GM12878 (cell line): ENCODE measurements at regions not wholly inside any gene's neighbourhood (a gene's known extent, or its start where the extent isn't known, plus 50 kb on each side); places are given as distances from the start of the nearest gene placed in this dataset.

Experiments
- BHLHE40 ChIP-seq, 2 experiments: fragments of 450-650 bp in 1 of 2; IDR thresholded peaks; 2 replicates each; pipeline ENCODE4 v1.6.1; 2011 to 2017; ENCODE audit warnings: low read depth in 2 of 2, borderline replicate concordance in 1 of 2, improper control_type of control experiment in 1 of 2, low read length in 1 of 2, mild to moderate bottlenecking in 1 of 2
- CBFB ChIP-seq: IDR thresholded peaks from 2 replicates; pipeline ENCODE4 v1.6.1; 2016; ENCODE audit warnings: antibody characterized with exemption, low read depth
- EED ChIP-seq: sonication (generic); IDR thresholded peaks from 2 replicates; pipeline ENCODE4 v1.6.1; 2016; ENCODE audit warnings: antibody characterized with exemption, low read depth
- EP300 ChIP-seq, 2 experiments: fragments of 150-350 bp in 1 of 2; IDR thresholded peaks; 2 replicates each; pipeline ENCODE4 v1.6.1; 2011 to 2012; ENCODE audit warnings: low read depth in 2 of 2, low read length in 2 of 2, borderline replicate concordance in 1 of 2, improper control_type of control experiment in 1 of 2, inconsistent platforms in 1 of 2; ENCODE audit not compliant: control insufficient read depth in 1 of 2
- MXI1 ChIP-seq: fragments of 150-350 bp; IDR thresholded peaks from 2 replicates; pipeline ENCODE4 v1.6.1; 2011; ENCODE audit warnings: low read depth, mild to moderate bottlenecking, inconsistent platforms, low read length, improper control_type of control experiment
- RAD21 ChIP-seq: IDR thresholded peaks from 2 replicates; pipeline ENCODE4 v1.6.1; 2011; ENCODE audit warnings: mild to moderate bottlenecking, low read depth, low read length, moderate library complexity; ENCODE audit not compliant: insufficient read depth
- RAD51 ChIP-seq: fragments of 450-650 bp; IDR thresholded peaks from 2 replicates; pipeline ENCODE4 v1.6.1; 2016; ENCODE audit warnings: moderate library complexity, mild to moderate bottlenecking, inconsistent platforms
- RELA ChIP-seq: fragments of 450-650 bp; IDR thresholded peaks from 2 replicates; pipeline ENCODE4 v1.8.0; 2014; ENCODE audit warnings: borderline replicate concordance; ENCODE audit not compliant: partially characterized antibody
- RUNX3 ChIP-seq: IDR thresholded peaks from 2 replicates; pipeline ENCODE4 v1.6.1; 2012; ENCODE audit warnings: low read length, inconsistent platforms
- SMARCA5 ChIP-seq: fragments of 450-650 bp; IDR thresholded peaks from 2 replicates; pipeline ENCODE4 v1.6.1; 2017; ENCODE audit warnings: mild to moderate bottlenecking
- TCF12 ChIP-seq: IDR thresholded peaks from 2 replicates; pipeline ENCODE4 v1.6.1; 2011; ENCODE audit warnings: low read depth, mild to moderate bottlenecking, low read length
- ZNF384 ChIP-seq: IDR thresholded peaks from 2 replicates; pipeline ENCODE4 v1.6.1; 2012; ENCODE audit warnings: low read depth, mild to moderate bottlenecking, low read length, improper control_type of control experiment, borderline replicate concordance
- TF ChIP-seq, protein P1 (sequence below): IDR thresholded peaks from 2 replicates; pipeline ENCODE4 v1.6.1; 2012; ENCODE audit warnings: low read depth, low read length, improper control_type of control experiment
- TF ChIP-seq, protein P2 (sequence below): fragments of 450-650 bp; formaldehyde crosslinking; IDR thresholded peaks from 2 replicates; pipeline ENCODE4 v1.4.0; 2020; ENCODE audit warnings: mild to moderate bottlenecking, moderate library complexity
- TF ChIP-seq, protein P3 (sequence below): fragments of 450-650 bp; IDR thresholded peaks from 2 replicates; pipeline ENCODE4 v1.6.1; 2017; ENCODE audit warnings: mild to moderate bottlenecking, moderate library complexity
- TF ChIP-seq, protein P4 (sequence below): fragments of 450-650 bp; IDR thresholded peaks from 2 replicates; pipeline ENCODE4 v1.6.1; 2017; ENCODE audit warnings: antibody characterized with exemption, mild to moderate bottlenecking, moderate library complexity

DNA sequence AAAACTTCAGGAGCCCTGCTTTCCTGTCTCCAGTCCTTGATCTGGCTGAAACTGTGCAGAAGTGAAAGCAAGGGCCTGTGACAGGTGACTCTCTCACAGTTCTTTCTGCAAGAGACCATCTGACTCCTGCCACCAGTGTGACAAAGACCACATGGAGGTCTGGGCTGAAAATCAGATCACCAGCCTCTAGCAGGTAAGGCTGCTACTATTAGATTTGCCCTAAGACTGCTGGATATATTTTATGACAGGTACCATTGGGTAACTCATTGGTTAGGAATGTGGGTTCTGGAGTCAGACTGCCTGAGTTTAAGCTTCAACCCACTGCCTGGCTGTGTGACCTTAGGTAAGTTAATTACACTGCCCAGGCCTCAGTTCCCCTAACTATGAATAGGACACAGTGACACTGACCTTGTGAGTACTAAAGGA, 163.3 kb upstream of the SLC7A11 start (continued):
- TF ChIP-seq, protein P1, sequence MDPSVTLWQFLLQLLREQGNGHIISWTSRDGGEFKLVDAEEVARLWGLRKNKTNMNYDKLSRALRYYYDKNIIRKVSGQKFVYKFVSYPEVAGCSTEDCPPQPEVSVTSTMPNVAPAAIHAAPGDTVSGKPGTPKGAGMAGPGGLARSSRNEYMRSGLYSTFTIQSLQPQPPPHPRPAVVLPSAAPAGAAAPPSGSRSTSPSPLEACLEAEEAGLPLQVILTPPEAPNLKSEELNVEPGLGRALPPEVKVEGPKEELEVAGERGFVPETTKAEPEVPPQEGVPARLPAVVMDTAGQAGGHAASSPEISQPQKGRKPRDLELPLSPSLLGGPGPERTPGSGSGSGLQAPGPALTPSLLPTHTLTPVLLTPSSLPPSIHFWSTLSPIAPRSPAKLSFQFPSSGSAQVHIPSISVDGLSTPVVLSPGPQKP: no peak
- TF ChIP-seq ZNF384: no peak
- peak; percentile 46; the same call in 1 of the 2 replicates for TF ChIP-seq SMARCA5
- TF ChIP-seq, protein P2, sequence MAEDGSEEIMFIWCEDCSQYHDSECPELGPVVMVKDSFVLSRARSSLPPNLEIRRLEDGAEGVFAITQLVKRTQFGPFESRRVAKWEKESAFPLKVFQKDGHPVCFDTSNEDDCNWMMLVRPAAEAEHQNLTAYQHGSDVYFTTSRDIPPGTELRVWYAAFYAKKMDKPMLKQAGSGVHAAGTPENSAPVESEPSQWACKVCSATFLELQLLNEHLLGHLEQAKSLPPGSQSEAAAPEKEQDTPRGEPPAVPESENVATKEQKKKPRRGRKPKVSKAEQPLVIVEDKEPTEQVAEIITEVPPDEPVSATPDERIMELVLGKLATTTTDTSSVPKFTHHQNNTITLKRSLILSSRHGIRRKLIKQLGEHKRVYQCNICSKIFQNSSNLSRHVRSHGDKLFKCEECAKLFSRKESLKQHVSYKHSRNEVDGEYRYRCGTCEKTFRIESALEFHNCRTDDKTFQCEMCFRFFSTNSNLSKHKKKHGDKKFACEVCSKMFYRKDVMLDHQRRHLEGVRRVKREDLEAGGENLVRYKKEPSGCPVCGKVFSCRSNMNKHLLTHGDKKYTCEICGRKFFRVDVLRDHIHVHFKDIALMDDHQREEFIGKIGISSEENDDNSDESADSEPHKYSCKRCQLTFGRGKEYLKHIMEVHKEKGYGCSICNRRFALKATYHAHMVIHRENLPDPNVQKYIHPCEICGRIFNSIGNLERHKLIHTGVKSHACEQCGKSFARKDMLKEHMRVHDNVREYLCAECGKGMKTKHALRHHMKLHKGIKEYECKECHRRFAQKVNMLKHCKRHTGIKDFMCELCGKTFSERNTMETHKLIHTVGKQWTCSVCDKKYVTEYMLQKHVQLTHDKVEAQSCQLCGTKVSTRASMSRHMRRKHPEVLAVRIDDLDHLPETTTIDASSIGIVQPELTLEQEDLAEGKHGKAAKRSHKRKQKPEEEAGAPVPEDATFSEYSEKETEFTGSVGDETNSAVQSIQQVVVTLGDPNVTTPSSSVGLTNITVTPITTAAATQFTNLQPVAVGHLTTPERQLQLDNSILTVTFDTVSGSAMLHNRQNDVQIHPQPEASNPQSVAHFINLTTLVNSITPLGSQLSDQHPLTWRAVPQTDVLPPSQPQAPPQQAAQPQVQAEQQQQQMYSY (CRISPR knock-in tag): no peak
- peak in 1 of 2 experiments; percentile 62; a peak in 1 of 4 replicates for TF ChIP-seq BHLHE40 (IDR thresholded peaks at IDR 0.05; ENCODE audit: borderline replicate concordance in 1 of 2, low read depth in 2 of 2, low read length in 1 of 2)
- TF ChIP-seq, protein P3, sequence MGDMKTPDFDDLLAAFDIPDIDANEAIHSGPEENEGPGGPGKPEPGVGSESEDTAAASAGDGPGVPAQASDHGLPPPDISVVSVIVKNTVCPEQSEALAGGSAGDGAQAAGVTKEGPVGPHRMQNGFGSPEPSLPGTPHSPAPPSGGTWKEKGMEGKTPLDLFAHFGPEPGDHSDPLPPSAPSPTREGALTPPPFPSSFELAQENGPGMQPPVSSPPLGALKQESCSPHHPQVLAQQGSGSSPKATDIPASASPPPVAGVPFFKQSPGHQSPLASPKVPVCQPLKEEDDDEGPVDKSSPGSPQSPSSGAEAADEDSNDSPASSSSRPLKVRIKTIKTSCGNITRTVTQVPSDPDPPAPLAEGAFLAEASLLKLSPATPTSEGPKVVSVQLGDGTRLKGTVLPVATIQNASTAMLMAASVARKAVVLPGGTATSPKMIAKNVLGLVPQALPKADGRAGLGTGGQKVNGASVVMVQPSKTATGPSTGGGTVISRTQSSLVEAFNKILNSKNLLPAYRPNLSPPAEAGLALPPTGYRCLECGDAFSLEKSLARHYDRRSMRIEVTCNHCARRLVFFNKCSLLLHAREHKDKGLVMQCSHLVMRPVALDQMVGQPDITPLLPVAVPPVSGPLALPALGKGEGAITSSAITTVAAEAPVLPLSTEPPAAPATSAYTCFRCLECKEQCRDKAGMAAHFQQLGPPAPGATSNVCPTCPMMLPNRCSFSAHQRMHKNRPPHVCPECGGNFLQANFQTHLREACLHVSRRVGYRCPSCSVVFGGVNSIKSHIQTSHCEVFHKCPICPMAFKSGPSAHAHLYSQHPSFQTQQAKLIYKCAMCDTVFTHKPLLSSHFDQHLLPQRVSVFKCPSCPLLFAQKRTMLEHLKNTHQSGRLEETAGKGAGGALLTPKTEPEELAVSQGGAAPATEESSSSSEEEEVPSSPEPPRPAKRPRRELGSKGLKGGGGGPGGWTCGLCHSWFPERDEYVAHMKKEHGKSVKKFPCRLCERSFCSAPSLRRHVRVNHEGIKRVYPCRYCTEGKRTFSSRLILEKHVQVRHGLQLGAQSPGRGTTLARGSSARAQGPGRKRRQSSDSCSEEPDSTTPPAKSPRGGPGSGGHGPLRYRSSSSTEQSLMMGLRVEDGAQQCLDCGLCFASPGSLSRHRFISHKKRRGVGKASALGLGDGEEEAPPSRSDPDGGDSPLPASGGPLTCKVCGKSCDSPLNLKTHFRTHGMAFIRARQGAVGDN: peak; percentile 87
- TF ChIP-seq, protein P4, sequence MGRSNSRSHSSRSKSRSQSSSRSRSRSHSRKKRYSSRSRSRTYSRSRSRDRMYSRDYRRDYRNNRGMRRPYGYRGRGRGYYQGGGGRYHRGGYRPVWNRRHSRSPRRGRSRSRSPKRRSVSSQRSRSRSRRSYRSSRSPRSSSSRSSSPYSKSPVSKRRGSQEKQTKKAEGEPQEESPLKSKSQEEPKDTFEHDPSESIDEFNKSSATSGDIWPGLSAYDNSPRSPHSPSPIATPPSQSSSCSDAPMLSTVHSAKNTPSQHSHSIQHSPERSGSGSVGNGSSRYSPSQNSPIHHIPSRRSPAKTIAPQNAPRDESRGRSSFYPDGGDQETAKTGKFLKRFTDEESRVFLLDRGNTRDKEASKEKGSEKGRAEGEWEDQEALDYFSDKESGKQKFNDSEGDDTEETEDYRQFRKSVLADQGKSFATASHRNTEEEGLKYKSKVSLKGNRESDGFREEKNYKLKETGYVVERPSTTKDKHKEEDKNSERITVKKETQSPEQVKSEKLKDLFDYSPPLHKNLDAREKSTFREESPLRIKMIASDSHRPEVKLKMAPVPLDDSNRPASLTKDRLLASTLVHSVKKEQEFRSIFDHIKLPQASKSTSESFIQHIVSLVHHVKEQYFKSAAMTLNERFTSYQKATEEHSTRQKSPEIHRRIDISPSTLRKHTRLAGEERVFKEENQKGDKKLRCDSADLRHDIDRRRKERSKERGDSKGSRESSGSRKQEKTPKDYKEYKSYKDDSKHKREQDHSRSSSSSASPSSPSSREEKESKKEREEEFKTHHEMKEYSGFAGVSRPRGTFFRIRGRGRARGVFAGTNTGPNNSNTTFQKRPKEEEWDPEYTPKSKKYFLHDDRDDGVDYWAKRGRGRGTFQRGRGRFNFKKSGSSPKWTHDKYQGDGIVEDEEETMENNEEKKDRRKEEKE: no peak
- TF ChIP-seq RELA: no peak
- peak; percentile 81 for TF ChIP-seq RAD51
- TF ChIP-seq MXI1: peak; percentile 69; the same call in 1 of the 2 replicates
- 0 out of 2 replicates have a peak, but pooled peaks have one; percentile 1 for TF ChIP-seq RAD21
- peak; percentile 85; the same call in 1 of the 2 replicates for TF ChIP-seq TCF12
- TF ChIP-seq EED: 0 out of 2 replicates have a peak, but pooled peaks have one; percentile 21
- TF ChIP-seq EP300 (IDR thresholded peaks at IDR 0.05; ENCODE audit: borderline replicate concordance in 1 of 2, control insufficient read depth in 1 of 2, low read depth in 2 of 2, low read length in 2 of 2): peak; percentile 27 to 39; a peak in 1 of 4 replicates
- 0 out of 2 replicates have a peak, but pooled peaks have one; percentile 23 for TF ChIP-seq RUNX3
- no peak for TF ChIP-seq CBFB
